HepG2 (cell line): ENCODE measurements at regions not wholly inside any gene's neighbourhood (a gene's known extent, or its start where the extent isn't known, plus 50 kb on each side); places are given as distances from the start of the nearest gene placed in this dataset.

Source experiments
- ATAC-seq: fragments of 200-7000 bp; cut with Tn5 transposase; 3 replicates; pipeline ENCODE4 v1.9.1; 2020; ENCODE audit warnings: mild to moderate bottlenecking, moderate library complexity
- BruUV-seq: library from RNA; stranded (reverse); fragments of 400-500 nt; replicated peaks from 2 replicates; lab custom pipeline; 2021; lab: Mats Ljungman, UMichigan
- CTCF ChIA-PET: fragments of 300-600 bp; formaldehyde crosslinking; extraction: SDS; loops from one replicate; lab custom pipeline; 2021; ENCODE audit warnings: low total read pairs, inconsistent platforms, low intra/inter-chr PET ratio; lab: Yijun Ruan, JAX
- POLR2A ChIA-PET: fragments of 350-600 bp; sonication (Branson Sonifier 250); formaldehyde crosslinking; loops from one replicate; lab custom pipeline; 2020; ENCODE audit warnings: antibody characterized with exemption, inconsistent platforms; lab: Yijun Ruan, JAX
- DNase-seq: peaks from one replicate; pipeline ENCODE4 v3.0.0-alpha.2; 2015; ENCODE audit warnings: low spot score
- FAIRE-seq: peaks from 3 replicates; lab custom pipeline; 2011; peaks lifted over from hg19 to GRCh38; lab: Jason Lieb, UNC
- H2AFZ ChIP-seq: one replicate; pipeline ENCODE4 v1.6.1; 2011; ENCODE audit warnings: low read length, inconsistent platforms
- H3K27ac ChIP-seq: fragments of 300-600 bp; 3 replicates; pipeline ENCODE4 v1.8.0; 2011; ENCODE audit warnings: mixed run types, mild to moderate bottlenecking, mixed read lengths, low read length, inconsistent platforms; ENCODE audit not compliant: insufficient read depth; ENCODE audit errors: extremely low read length
- H3K27me3 ChIP-seq, 2 experiments: fragments of 200-600 bp in 1 of 2; 2 replicates in 1 of 2; 3 replicates in 1 of 2; pipeline versions ENCODE4 v1.6.0 to v1.8.0; 2011; ENCODE audit warnings: low read length in 2 of 2, mild to moderate bottlenecking in 2 of 2, moderate library complexity in 2 of 2, inconsistent platforms in 1 of 2; ENCODE audit not compliant: insufficient read depth in 2 of 2, control insufficient read depth in 1 of 2
- H3K36me3 ChIP-seq, 2 experiments: fragments of 200-600 bp in 1 of 2; replicated peaks in 1 of 2; 2 replicates in 1 of 2; 3 replicates in 1 of 2; pipeline versions ENCODE4 v1.5.1 to v1.8.0; 2011; ENCODE audit warnings: low read length in 2 of 2, inconsistent platforms in 1 of 2; ENCODE audit not compliant: insufficient read depth in 2 of 2, control insufficient read depth in 1 of 2
- H3K4me1 ChIP-seq: 2 replicates; pipeline ENCODE4 v1.5.1; 2012; ENCODE audit warnings: low read length, inconsistent platforms; ENCODE audit not compliant: insufficient read depth
- H3K4me2 ChIP-seq: 2 replicates; pipeline ENCODE4 v1.6.0; 2011; ENCODE audit warnings: low read depth, low read length, inconsistent platforms
- H3K4me3 ChIP-seq, 3 experiments: fragments of 200-600 bp in 1 of 3; sonication (generic), shearing (Covaris generic) in 1 of 3; replicated peaks in 1 of 3; 2 replicates each; pipeline ENCODE4 v1.5.1; 2011 to 2016; ENCODE audit warnings: low read length in 3 of 3, inconsistent platforms in 2 of 3, low read depth in 2 of 3, mild to moderate bottlenecking in 2 of 3, control low read depth in 1 of 3, mixed read lengths in 1 of 3; ENCODE audit not compliant: insufficient read depth in 1 of 3
- H3K79me2 ChIP-seq: one replicate; pipeline ENCODE4 v1.6.1; 2011; ENCODE audit warnings: low read length, inconsistent platforms; ENCODE audit not compliant: insufficient read depth
- H3K9ac ChIP-seq: 2 replicates; pipeline ENCODE4 v1.6.0; 2011; ENCODE audit warnings: mild to moderate bottlenecking, low read depth, low read length, inconsistent platforms; ENCODE audit not compliant: insufficient read depth
- H3K9me3 ChIP-seq: 2 replicates; pipeline ENCODE4 v1.5.1; 2012; ENCODE audit warnings: mild to moderate bottlenecking, low read length
- H4K20me1 ChIP-seq: 2 replicates; pipeline ENCODE4 v1.6.0; 2011; ENCODE audit warnings: inconsistent platforms, mild to moderate bottlenecking, low read length, moderate library complexity; ENCODE audit not compliant: insufficient read depth
- ETV5 ChIP-seq: IDR thresholded peaks from 2 replicates; pipeline ENCODE4 v1.6.1; 2018; ENCODE audit warnings: missing biosample characterization, missing genetic modification reagents, inconsistent platforms, borderline replicate concordance
- GLMP ChIP-seq: sonication (generic); formaldehyde crosslinking; IDR thresholded peaks from 2 replicates; pipeline ENCODE4 v1.9.0; 2021; ENCODE audit warnings: missing genetic modification reagents, mild to moderate bottlenecking, borderline replicate concordance
- MEF2D ChIP-seq: sonication (generic); formaldehyde crosslinking; IDR thresholded peaks from 2 replicates; pipeline ENCODE4 v1.5.1; 2020; ENCODE audit warnings: mild to moderate bottlenecking, missing genetic modification reagents
- NR2F6 ChIP-seq, 2 experiments: IDR thresholded peaks; 2 replicates each; pipeline ENCODE4 v1.6.1; 2016; ENCODE audit warnings: antibody characterized with exemption in 1 of 2, mild to moderate bottlenecking in 1 of 2
- PRDM4 ChIP-seq: sonication (generic); formaldehyde crosslinking; IDR thresholded peaks from 2 replicates; pipeline ENCODE4 v1.9.0; 2021; ENCODE audit warnings: missing genetic modification reagents, borderline replicate concordance
- REPIN1 ChIP-seq: sonication (generic); formaldehyde crosslinking; IDR thresholded peaks from 2 replicates; pipeline ENCODE4 v1.8.0; 2022; ENCODE audit warnings: missing genetic modification reagents, low read depth, mild to moderate bottlenecking, borderline replicate concordance
- TEAD2 ChIP-seq: sonication (generic); formaldehyde crosslinking; IDR thresholded peaks from 2 replicates; pipeline ENCODE4 v1.9.0; 2021; ENCODE audit warnings: missing genetic modification reagents
- THAP8 ChIP-seq: sonication (generic); formaldehyde crosslinking; IDR thresholded peaks from 2 replicates; pipeline ENCODE4 v1.5.1; 2020; ENCODE audit warnings: missing genetic modification reagents, mild to moderate bottlenecking, borderline replicate concordance
- ZBTB3 ChIP-seq: sonication (generic); formaldehyde crosslinking; IDR thresholded peaks from 2 replicates; pipeline ENCODE4 v1.4.0; 2020; ENCODE audit warnings: low read depth, mild to moderate bottlenecking, moderate library complexity, missing genetic modification reagents, borderline replicate concordance
- ZNF274 ChIP-seq: sonication (generic); formaldehyde crosslinking; IDR thresholded peaks from 2 replicates; pipeline ENCODE4 v1.5.1; 2020; ENCODE audit warnings: mild to moderate bottlenecking, missing genetic modification reagents
- ZNF557 ChIP-seq: sonication (generic); formaldehyde crosslinking; IDR thresholded peaks from 2 replicates; pipeline ENCODE4 v1.4.0; 2020; ENCODE audit warnings: missing genetic modification reagents
- WGBS: methylation state at CpG from one replicate; pipeline ENCODE4 v1.1.6; 2017; ENCODE audit warnings: low lambda C conversion rate; 5-methylcytosine and 5-hydroxymethylcytosine counted together
- in situ Hi-C: cut with HindIII; loops from 2 replicates; pipeline ENCODE4 v1.10.0; 2017; ENCODE audit warnings: low pct_unique_long_range_greater_than_20kb; ENCODE audit not compliant: extremely low pct_ligation_motif_present
- intact Hi-C: fragments of 100-400 bp; cut with micrococcal nuclease; formaldehyde crosslinking; loops from one replicate; pipeline ENCODE4 v1.10.0; 2022; ENCODE audit not compliant: unreplicated experiment

- Histone ChIP-seq H3K79me2 (no peaks in the 10 kb centered on the region), H3K9me3 (no peaks in the 10 kb centered on the region), H3K4me3 (no peak overlapping the region), H3K27ac (no peak overlapping the region), H2AFZ (no peak overlapping the region), H3K36me3 (no peaks in the 10 kb centered on the region), H3K4me2 (no peak overlapping the region), H3K9ac (no peak overlapping the region), H3K27me3 (peaks cover 4 to 31% of the 10 kb centered on the region in 2 experiments; a peak in 3 of 5 replicates), H4K20me1 (no peaks in the 10 kb centered on the region), H3K4me1 (no peaks in the 10 kb centered on the region)
- no peak; the same call in 2 of the 3 replicates for ATAC-seq
- FAIRE-seq: no peak
- DNase-seq: no peak
- BruUV-seq: no TSS peak
- no peak for TF ChIP-seq ZNF557 (CRISPR knock-in tag)
- TF ChIP-seq MEF2D (CRISPR knock-in tag): no peak
- no peak for TF ChIP-seq ZBTB3 (CRISPR knock-in tag)
- TF ChIP-seq ETV5 (CRISPR knock-in tag): no peak
- TF ChIP-seq THAP8 (CRISPR knock-in tag): no peak
- no peak for TF ChIP-seq PRDM4
- TF ChIP-seq NR2F6 (IDR thresholded peaks at IDR 0.05): no peak
- no peak for TF ChIP-seq NR2F6 (CRISPR knock-in tag; IDR thresholded peaks at IDR 0.05)
- no peak for TF ChIP-seq TEAD2 (CRISPR knock-in tag)
- TF ChIP-seq ZNF274 (CRISPR knock-in tag): no peak
- no peak for TF ChIP-seq GLMP
- no peak for TF ChIP-seq REPIN1 (CRISPR knock-in tag)
- 49% methylated on average over 10 of the region's 10 CpGs for WGBS
- intact Hi-C loops: no loop called here
- in situ Hi-C loops: no loop called here
- CTCF ChIA-PET: no interaction called here
- POLR2A ChIA-PET: interaction anchor here (0.6 kb wide), 1 partner anchor 76 kb away, joined by 3 read pairs; no protein-coding TSS in a partner anchor
These were observed 100.1 kb upstream of the SMAD3 start for GRCh38 chr15:66965201-66965900.
